ENCODE measurements at regions not wholly inside any gene's neighbourhood (a gene's known extent, or its start where the extent isn't known, plus 50 kb on each side); places are given as distances from the start of the nearest gene placed in this dataset.

DNA sequence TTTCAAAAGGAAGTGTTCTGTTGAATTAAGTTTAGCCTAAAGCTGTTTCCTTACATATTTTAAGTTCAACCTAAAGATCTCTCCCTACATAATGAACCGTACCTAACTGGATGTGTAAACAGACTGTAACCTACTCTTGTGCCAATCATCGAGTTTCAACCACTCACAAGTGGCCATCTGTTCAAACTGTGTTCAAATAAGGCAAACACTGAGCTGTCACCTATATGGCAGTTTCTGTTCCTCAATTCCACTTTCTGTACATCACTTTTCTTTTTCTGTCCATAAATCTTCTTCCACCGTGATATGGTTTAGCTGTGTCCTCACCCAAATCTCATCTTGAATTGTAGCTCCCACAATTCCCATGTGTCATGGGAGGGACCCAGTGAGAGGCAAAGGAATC lies 428.6 kb downstream of the HACE1 start:
- H3K9me3 Mint-ChIP-seq, result peaks cover 17% of the 10 kb centered on the region
- no peaks in the 10 kb centered on the region for H3K27me3 Mint-ChIP-seq (ENCODE audit: low read depth)
- CTCF ChIA-PET, result no interaction called here
- no peak for DNase-seq (ENCODE audit: low spot score)
- peaks cover 3% of the 10 kb centered on the region; the same call in 1 of the 2 replicates for H3K36me3 Mint-ChIP-seq
- H3K27ac Mint-ChIP-seq, result no peak overlapping the region
- no peak for ATAC-seq
- peaks cover 10% of the 10 kb centered on the region for H3K4me1 Mint-ChIP-seq
- POLR2A ChIA-PET, result no interaction called here
- no peak overlapping the region for H3K4me3 Mint-ChIP-seq
- TF ChIP-seq CBFB (CRISPR knock-in tag; IDR thresholded peaks at IDR 0.05; ENCODE audit: low read depth) (no peak), NFYB (CRISPR knock-in tag; conservative IDR thresholded peaks at IDR 0.05; ENCODE audit: low read depth) (no peak), FOXP4 (CRISPR knock-in tag; IDR thresholded peaks at IDR 0.05) (no peak), ZNF671 (CRISPR knock-in tag; IDR thresholded peaks at IDR 0.05) (no peak), CDX4 (CRISPR knock-in tag; IDR thresholded peaks at IDR 0.05; ENCODE audit: borderline replicate concordance) (no peak), ATF1 (CRISPR knock-in tag; IDR thresholded peaks at IDR 0.05) (no peak), NR2C2 (CRISPR knock-in tag; IDR thresholded peaks at IDR 0.05) (no peak), ELF4 (CRISPR knock-in tag; IDR thresholded peaks at IDR 0.05; ENCODE audit: low read depth) (no peak)
- TF ChIP-seq, protein P1, sequence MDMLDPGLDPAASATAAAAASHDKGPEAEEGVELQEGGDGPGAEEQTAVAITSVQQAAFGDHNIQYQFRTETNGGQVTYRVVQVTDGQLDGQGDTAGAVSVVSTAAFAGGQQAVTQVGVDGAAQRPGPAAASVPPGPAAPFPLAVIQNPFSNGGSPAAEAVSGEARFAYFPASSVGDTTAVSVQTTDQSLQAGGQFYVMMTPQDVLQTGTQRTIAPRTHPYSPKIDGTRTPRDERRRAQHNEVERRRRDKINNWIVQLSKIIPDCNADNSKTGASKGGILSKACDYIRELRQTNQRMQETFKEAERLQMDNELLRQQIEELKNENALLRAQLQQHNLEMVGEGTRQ (CRISPR knock-in tag; IDR thresholded peaks at IDR 0.05), result no peak
- TF ChIP-seq, protein P2, sequence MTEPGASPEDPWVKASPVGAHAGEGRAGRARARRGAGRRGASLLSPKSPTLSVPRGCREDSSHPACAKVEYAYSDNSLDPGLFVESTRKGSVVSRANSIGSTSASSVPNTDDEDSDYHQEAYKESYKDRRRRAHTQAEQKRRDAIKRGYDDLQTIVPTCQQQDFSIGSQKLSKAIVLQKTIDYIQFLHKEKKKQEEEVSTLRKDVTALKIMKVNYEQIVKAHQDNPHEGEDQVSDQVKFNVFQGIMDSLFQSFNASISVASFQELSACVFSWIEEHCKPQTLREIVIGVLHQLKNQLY (CRISPR knock-in tag; IDR thresholded peaks at IDR 0.05), result no peak

DNA sequence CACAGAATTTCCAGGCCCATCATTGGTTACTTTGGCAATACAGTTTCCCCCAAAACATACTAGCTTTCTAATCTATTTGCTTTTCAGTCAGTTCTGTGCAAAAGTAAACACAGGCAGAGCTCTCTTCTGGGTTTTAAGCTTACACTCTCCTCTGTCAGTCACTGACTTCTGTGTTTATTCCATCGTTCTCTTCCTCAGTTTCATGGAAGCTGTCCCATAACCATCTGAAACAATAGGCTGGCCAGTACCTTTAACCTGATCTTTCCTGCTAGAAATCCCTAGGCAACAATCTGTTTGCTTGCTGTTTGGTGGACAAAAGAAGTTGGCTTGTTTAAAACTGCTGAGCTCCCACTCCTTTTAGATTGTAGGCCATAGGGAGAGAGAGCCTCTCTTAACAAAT lies 431.5 kb downstream of the HACE1 start:
- TF ChIP-seq JUN (CRISPR knock-in tag; IDR thresholded peaks at IDR 0.05) (no peak), RORB (CRISPR knock-in tag; IDR thresholded peaks at IDR 0.05) (no peak), USF1 (CRISPR knock-in tag; IDR thresholded peaks at IDR 0.05) (no peak), ZNF423 (CRISPR knock-in tag; IDR thresholded peaks at IDR 0.05) (no peak), ETV6 (CRISPR knock-in tag; IDR thresholded peaks at IDR 0.05) (no peak), NR3C1 (CRISPR knock-in tag; conservative IDR thresholded peaks at IDR 0.05; ENCODE audit: low read depth) (no peak), RELA (CRISPR knock-in tag; IDR thresholded peaks at IDR 0.05; ENCODE audit: borderline replicate concordance) (no peak), ATF1 (CRISPR knock-in tag; IDR thresholded peaks at IDR 0.05) (no peak), ZNF317 (CRISPR knock-in tag; IDR thresholded peaks at IDR 0.05; ENCODE audit: borderline replicate concordance, low read depth) (no peak), FOXP1 (CRISPR knock-in tag; IDR thresholded peaks at IDR 0.05; ENCODE audit: borderline replicate concordance) (no peak), ZNF671 (CRISPR knock-in tag; IDR thresholded peaks at IDR 0.05) (no peak), GTF2I (CRISPR knock-in tag; conservative IDR thresholded peaks at IDR 0.05) (no peak), MAX (CRISPR knock-in tag; IDR thresholded peaks at IDR 0.05) (no peak), TEAD4 (CRISPR knock-in tag; IDR thresholded peaks at IDR 0.05) (no peak), IRF1 (CRISPR knock-in tag; IDR thresholded peaks at IDR 0.05) (no peak), NR2C2 (CRISPR knock-in tag; IDR thresholded peaks at IDR 0.05) (no peak), GABPB1 (CRISPR knock-in tag; IDR thresholded peaks at IDR 0.05) (no peak)
- TF ChIP-seq, protein P3, sequence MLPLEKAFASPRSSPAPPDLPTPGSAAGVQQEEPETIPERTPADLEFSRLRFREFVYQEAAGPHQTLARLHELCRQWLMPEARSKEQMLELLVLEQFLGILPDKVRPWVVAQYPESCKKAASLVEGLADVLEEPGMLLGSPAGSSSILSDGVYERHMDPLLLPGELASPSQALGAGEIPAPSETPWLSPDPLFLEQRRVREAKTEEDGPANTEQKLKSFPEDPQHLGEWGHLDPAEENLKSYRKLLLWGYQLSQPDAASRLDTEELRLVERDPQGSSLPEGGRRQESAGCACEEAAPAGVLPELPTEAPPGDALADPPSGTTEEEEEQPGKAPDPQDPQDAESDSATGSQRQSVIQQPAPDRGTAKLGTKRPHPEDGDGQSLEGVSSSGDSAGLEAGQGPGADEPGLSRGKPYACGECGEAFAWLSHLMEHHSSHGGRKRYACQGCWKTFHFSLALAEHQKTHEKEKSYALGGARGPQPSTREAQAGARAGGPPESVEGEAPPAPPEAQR (CRISPR knock-in tag; IDR thresholded peaks at IDR 0.05), result no peak
- TF ChIP-seq, protein P4, sequence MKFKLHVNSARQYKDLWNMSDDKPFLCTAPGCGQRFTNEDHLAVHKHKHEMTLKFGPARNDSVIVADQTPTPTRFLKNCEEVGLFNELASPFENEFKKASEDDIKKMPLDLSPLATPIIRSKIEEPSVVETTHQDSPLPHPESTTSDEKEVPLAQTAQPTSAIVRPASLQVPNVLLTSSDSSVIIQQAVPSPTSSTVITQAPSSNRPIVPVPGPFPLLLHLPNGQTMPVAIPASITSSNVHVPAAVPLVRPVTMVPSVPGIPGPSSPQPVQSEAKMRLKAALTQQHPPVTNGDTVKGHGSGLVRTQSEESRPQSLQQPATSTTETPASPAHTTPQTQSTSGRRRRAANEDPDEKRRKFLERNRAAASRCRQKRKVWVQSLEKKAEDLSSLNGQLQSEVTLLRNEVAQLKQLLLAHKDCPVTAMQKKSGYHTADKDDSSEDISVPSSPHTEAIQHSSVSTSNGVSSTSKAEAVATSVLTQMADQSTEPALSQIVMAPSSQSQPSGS (CRISPR knock-in tag; IDR thresholded peaks at IDR 0.05; ENCODE audit: borderline replicate concordance, low read depth), result no peak
- TF ChIP-seq, protein P2 (CRISPR knock-in tag; IDR thresholded peaks at IDR 0.05), result no peak
- POLR2A ChIA-PET, result no interaction called here
- Mint-ChIP-seq H3K4me3 (no peak overlapping the region), H3K27ac (no peak overlapping the region), H3K9me3 (peaks cover 17% of the 10 kb centered on the region), H3K36me3 (peaks cover 3% of the 10 kb centered on the region; the same call in 1 of the 2 replicates), H3K4me1 (peaks cover 4% of the 10 kb centered on the region), H3K27me3 (ENCODE audit: low read depth) (no peaks in the 10 kb centered on the region)
- CTCF ChIA-PET, result no interaction called here
- ATAC-seq (no peak), DNase-seq (ENCODE audit: low spot score) (no peak)

Measured in WTC11 (cell line).